HEK293 (cell line): ENCODE measurements at regions not wholly inside any gene's neighbourhood (a gene's known extent, or its start where the extent isn't known, plus 50 kb on each side); places are given as distances from the start of the nearest gene placed in this dataset.

Source experiments
- CTCF ChIP-seq: fragments of 450-650 bp; formaldehyde crosslinking; IDR thresholded peaks from 2 replicates; pipeline ENCODE4 v1.5.1; 2016; ENCODE audit warnings: missing biosample characterization, missing genetic modification characterization
- ZNF121 ChIP-seq: fragments of 450-650 bp; formaldehyde crosslinking; IDR thresholded peaks from 2 replicates; pipeline ENCODE4 v1.5.1; 2016; ENCODE audit warnings: missing biosample characterization, missing genetic modification characterization
- ZNF274 ChIP-seq, 2 experiments: fragments of 200-500 bp in 1 of 2; fragments of 450-650 bp in 1 of 2; sonication (Bioruptor generic) in 1 of 2; formaldehyde crosslinking in 1 of 2; IDR thresholded peaks; 2 replicates each; pipeline versions ENCODE4 v1.5.1 to v1.6.1; 2014 to 2016; ENCODE audit warnings: borderline replicate concordance in 1 of 2, inconsistent platforms in 1 of 2, low read length in 1 of 2, missing biosample characterization in 1 of 2, missing genetic modification characterization in 1 of 2

GRCh38 chr4:8676676-8677075, 84.1 kb downstream of the CPZ start:
- TF ChIP-seq CTCF (tag by site-specific recombination) (no peak), ZNF274 (IDR thresholded peaks at IDR 0.05; ENCODE audit: low read length) (no peak), ZNF274 (tag by site-specific recombination; IDR thresholded peaks at IDR 0.05; ENCODE audit: borderline replicate concordance) (no peak), ZNF121 (tag by site-specific recombination) (no peak)
